ENCODE measurements at regions not wholly inside any gene's neighbourhood (a gene's known extent, or its start where the extent isn't known, plus 50 kb on each side); places are given as distances from the start of the nearest gene placed in this dataset.
"Not testable (repeated sequence)": the region's sequence is repeated elsewhere in the genome, so short reads cannot be mapped to it uniquely, and the experiment has no call there.

GRCh38 chr6:9225441-9225871, 790.1 kb upstream of the SLC35B3 start:
- in situ Hi-C loops (cut with HindIII; ENCODE audit: low sequenced_read_pairs): no loop called here
- TF ChIP-seq, protein P1, sequence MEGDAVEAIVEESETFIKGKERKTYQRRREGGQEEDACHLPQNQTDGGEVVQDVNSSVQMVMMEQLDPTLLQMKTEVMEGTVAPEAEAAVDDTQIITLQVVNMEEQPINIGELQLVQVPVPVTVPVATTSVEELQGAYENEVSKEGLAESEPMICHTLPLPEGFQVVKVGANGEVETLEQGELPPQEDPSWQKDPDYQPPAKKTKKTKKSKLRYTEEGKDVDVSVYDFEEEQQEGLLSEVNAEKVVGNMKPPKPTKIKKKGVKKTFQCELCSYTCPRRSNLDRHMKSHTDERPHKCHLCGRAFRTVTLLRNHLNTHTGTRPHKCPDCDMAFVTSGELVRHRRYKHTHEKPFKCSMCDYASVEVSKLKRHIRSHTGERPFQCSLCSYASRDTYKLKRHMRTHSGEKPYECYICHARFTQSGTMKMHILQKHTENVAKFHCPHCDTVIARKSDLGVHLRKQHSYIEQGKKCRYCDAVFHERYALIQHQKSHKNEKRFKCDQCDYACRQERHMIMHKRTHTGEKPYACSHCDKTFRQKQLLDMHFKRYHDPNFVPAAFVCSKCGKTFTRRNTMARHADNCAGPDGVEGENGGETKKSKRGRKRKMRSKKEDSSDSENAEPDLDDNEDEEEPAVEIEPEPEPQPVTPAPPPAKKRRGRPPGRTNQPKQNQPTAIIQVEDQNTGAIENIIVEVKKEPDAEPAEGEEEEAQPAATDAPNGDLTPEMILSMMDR (IDR thresholded peaks at IDR 0.05; ENCODE audit: low read depth, low read length, missing control alignments): no peak
- no peak overlapping the region for H3K4me3 ChIP-seq (ENCODE audit: low read depth, low read length)
- peak; percentile 9 for DNase-seq (ENCODE audit: low read depth)

DNA sequence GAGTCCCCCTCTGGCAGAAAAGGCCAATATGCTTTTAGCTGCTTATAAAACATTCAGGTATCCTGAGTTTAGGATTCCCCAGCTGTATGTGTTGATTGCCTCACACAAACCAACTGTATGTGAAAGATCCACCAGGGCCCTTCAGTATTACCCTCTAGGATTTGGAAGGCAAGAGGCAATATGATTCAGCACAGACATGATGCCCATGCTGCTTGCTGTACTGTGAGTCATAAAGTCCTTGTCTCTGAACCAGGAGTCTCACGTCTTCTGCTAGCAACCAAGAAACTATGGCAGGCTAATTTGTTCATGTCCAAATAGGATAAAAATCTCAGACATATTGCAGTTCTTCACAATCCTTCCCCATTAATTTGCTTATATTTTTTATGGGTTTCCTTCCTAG, 789.2 kb upstream of the SLC35B3 start:
- TF ChIP-seq, protein P1 (IDR thresholded peaks at IDR 0.05; ENCODE audit: low read depth, low read length, missing control alignments): no peak
- no peak overlapping the region for H3K4me3 ChIP-seq (ENCODE audit: low read depth, low read length)
- in situ Hi-C loops (cut with HindIII; ENCODE audit: low sequenced_read_pairs): no loop called here
- no peak for DNase-seq (ENCODE audit: low read depth)

- in situ Hi-C loops (cut with HindIII; ENCODE audit: low sequenced_read_pairs); DNase-seq (ENCODE audit: low read depth): not testable (repeated sequence)
Observed at GRCh38 chr6:9213717-9214116, 778.4 kb upstream of the SLC35B3 start.

DNA sequence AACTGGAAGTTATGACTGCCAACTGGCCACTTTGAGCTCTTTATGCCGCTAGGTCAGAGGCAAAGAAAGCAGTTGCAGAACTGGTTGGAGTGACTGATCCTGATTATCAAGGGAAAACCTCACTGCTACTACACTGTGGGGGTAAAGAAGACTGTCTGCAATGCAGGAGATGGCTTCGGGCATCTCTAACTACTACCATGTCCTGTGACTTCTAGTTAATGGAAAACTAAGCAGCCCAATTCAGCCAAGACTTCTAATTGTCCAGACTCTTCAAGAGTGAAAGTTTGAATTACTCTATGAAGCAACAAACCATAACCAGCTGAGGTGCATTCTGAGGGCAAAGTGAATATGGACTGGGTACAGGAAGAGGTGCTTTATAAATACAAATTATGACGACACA, 773.6 kb upstream of the SLC35B3 start:
- no peak for DNase-seq (ENCODE audit: low read depth)
- in situ Hi-C loops (cut with HindIII; ENCODE audit: low sequenced_read_pairs): no loop called here
- TF ChIP-seq, protein P1 (IDR thresholded peaks at IDR 0.05; ENCODE audit: low read depth, low read length, missing control alignments): no peak
- H3K4me3 ChIP-seq (ENCODE audit: low read depth, low read length): no peak overlapping the region

More at GRCh38 chr6:9213717-9214116, 778.4 kb upstream of the SLC35B3 start:
- not testable (repeated sequence) for H3K4me3 ChIP-seq (ENCODE audit: low read depth, low read length)

GRCh38 chr6:9205645-9206044, 770.3 kb upstream of the SLC35B3 start:
- TF ChIP-seq, protein P1 (IDR thresholded peaks at IDR 0.05; ENCODE audit: low read depth, low read length, missing control alignments): no peak
- in situ Hi-C loops (cut with HindIII; ENCODE audit: low sequenced_read_pairs): no loop called here
- no peak for DNase-seq (ENCODE audit: low read depth)
- H3K4me3 ChIP-seq (ENCODE audit: low read depth, low read length): no peak overlapping the region

- TF ChIP-seq, protein P1 (IDR thresholded peaks at IDR 0.05; ENCODE audit: low read depth, low read length, missing control alignments): no peak
- in situ Hi-C loops (cut with HindIII; ENCODE audit: low sequenced_read_pairs): no loop called here
- H3K4me3 ChIP-seq (ENCODE audit: low read depth, low read length): no peak overlapping the region
- peak; percentile 80 for DNase-seq (ENCODE audit: low read depth)
Observed at GRCh38 chr6:9204171-9204570, 768.8 kb upstream of the SLC35B3 start.

DNA sequence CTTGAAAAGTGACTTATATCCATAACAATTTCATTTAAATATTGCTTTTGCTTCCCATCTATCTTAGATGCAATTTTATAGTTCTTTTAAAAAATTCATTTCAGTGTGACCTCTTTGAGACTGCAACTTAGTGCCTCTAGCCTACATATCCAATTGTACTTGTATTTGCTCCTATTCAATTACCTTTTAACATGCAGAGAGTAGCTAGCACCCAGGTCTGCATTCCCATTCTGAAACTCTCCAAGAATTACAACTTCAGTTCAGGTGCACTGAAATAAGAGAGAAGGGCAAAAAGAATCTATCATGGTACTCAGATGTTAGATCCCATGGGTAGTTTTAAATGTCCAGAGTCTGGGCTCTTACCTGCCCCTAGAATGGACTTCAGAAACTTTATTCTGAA, 765.4 kb upstream of the SLC35B3 start:
- H3K4me3 ChIP-seq (ENCODE audit: low read depth, low read length): no peak overlapping the region
- in situ Hi-C loops (cut with HindIII; ENCODE audit: low sequenced_read_pairs): no loop called here
- DNase-seq (ENCODE audit: low read depth): no peak
- TF ChIP-seq, protein P1 (IDR thresholded peaks at IDR 0.05; ENCODE audit: low read depth, low read length, missing control alignments): no peak
